DOHH2 (cell line): ENCODE measurements at regions not wholly inside any gene's neighbourhood (a gene's known extent, or its start where the extent isn't known, plus 50 kb on each side); places are given as distances from the start of the nearest gene placed in this dataset.
A peak's percentile ranks its signal among the peaks of the same experiment; 100 is the strongest.

ENCODE experiments used
- H3F3A ChIP-seq: fragments of 200-600 bp; sonication (generic), shearing (Covaris generic); 2 replicates; pipeline ENCODE4 v1.6.0; 2016; ENCODE audit warnings: antibody characterized with exemption, mild to moderate bottlenecking; ENCODE audit not compliant: control insufficient read depth, insufficient read depth
- H3K27ac ChIP-seq: fragments of 200-600 bp; sonication (generic); 2 replicates; pipeline ENCODE4 v1.5.1; 2014; ENCODE audit warnings: low read depth, mild to moderate bottlenecking, low read length, moderate library complexity
- H3K27me3 ChIP-seq: fragments of 200-600 bp; sonication (generic); 2 replicates; pipeline ENCODE4 v1.6.1; 2014; ENCODE audit warnings: mild to moderate bottlenecking, low read length, mixed read lengths; ENCODE audit not compliant: control insufficient read depth
- H3K36me3 ChIP-seq: fragments of 200-600 bp; sonication (generic); 2 replicates; pipeline ENCODE4 v1.6.1; 2014; ENCODE audit warnings: mild to moderate bottlenecking, low read length, moderate library complexity, mixed read lengths; ENCODE audit not compliant: control insufficient read depth
- H3K4me1 ChIP-seq: fragments of 200-600 bp; sonication (generic); 2 replicates; pipeline ENCODE4 v1.6.1; 2014; ENCODE audit warnings: mild to moderate bottlenecking, low read length, mixed read lengths; ENCODE audit not compliant: control insufficient read depth
- H3K4me2 ChIP-seq: fragments of 200-600 bp; sonication (generic); 2 replicates; pipeline ENCODE4 v1.6.0; 2014; ENCODE audit warnings: mild to moderate bottlenecking, low read length, moderate library complexity
- H3K4me3 ChIP-seq: fragments of 200-600 bp; sonication (generic); 2 replicates; pipeline ENCODE4 v1.5.1; 2014; ENCODE audit warnings: mild to moderate bottlenecking, low read length, mixed read lengths
- H3K79me2 ChIP-seq: fragments of 200-600 bp; sonication (generic); 2 replicates; pipeline ENCODE4 v1.6.1; 2014; ENCODE audit warnings: mild to moderate bottlenecking, low read length, mixed read lengths; ENCODE audit not compliant: control insufficient read depth
- H3K9me2 ChIP-seq: fragments of 200-600 bp; sonication (generic); replicated peaks from 2 replicates; pipeline ENCODE4 v1.6.1; 2014; ENCODE audit warnings: mild to moderate bottlenecking, low read length, mixed read lengths; ENCODE audit not compliant: control insufficient read depth
- H3K9me3 ChIP-seq: fragments of 200-600 bp; sonication (generic); 2 replicates; pipeline ENCODE4 v1.6.1; 2014; ENCODE audit warnings: antibody characterized with exemption, low read length, mixed read lengths; ENCODE audit not compliant: control insufficient read depth, insufficient read depth
- H4K20me1 ChIP-seq: fragments of 200-600 bp; sonication (generic); 2 replicates; pipeline ENCODE4 v1.6.0; 2014; ENCODE audit warnings: low read depth, mild to moderate bottlenecking, antibody characterized with exemption, low read length, moderate library complexity; ENCODE audit not compliant: control insufficient read depth, insufficient read depth
- CTCF ChIP-seq: fragments of 200-600 bp; sonication (generic); IDR thresholded peaks from one replicate; pipeline ENCODE4 v1.5.1; 2014; ENCODE audit warnings: antibody characterized with exemption, mild to moderate bottlenecking, low read depth, low read length; ENCODE audit not compliant: poor library complexity, severe bottlenecking
- EZH2phosphoT487 ChIP-seq: fragments of 200-600 bp; sonication (generic); IDR thresholded peaks from 2 replicates; pipeline ENCODE4 v1.6.1; 2017; ENCODE audit warnings: borderline replicate concordance, mild to moderate bottlenecking, antibody characterized with exemption, low read length, moderate library complexity, mixed read lengths

- H3K9me2 ChIP-seq, result no peaks in the 10 kb centered on the region
- no peaks in the 10 kb centered on the region for H3K4me1 ChIP-seq
- no peaks in the 10 kb centered on the region for H3K27me3 ChIP-seq
- TF ChIP-seq CTCF (no peak), EZH2phosphoT487 (no peak)
- H3F3A ChIP-seq, result no peaks in the 10 kb centered on the region
- H4K20me1 ChIP-seq, result no peaks in the 10 kb centered on the region
- no peaks in the 10 kb centered on the region for H3K79me2 ChIP-seq
- H3K4me3 ChIP-seq, result no peak overlapping the region
- H3K4me2 ChIP-seq, result no peak overlapping the region
- no peaks in the 10 kb centered on the region for H3K9me3 ChIP-seq
- no peaks in the 10 kb centered on the region for H3K36me3 ChIP-seq
- H3K27ac ChIP-seq, result no peak overlapping the region
Observed at GRCh38 chr1:103942029-103942428, 192.3 kb downstream of the AMY1C start.

GRCh38 chr1:103945774-103946173 lies 196.1 kb downstream of the AMY1C start:
- H3K79me2 ChIP-seq, result no peaks in the 10 kb centered on the region
- no peaks in the 10 kb centered on the region for H4K20me1 ChIP-seq
- H3K27me3 ChIP-seq, result no peaks in the 10 kb centered on the region
- TF ChIP-seq CTCF (no peak), EZH2phosphoT487 (no peak)
- H3K27ac ChIP-seq, result no peak overlapping the region
- H3K4me2 ChIP-seq, result no peak overlapping the region
- H3K36me3 ChIP-seq, result no peaks in the 10 kb centered on the region
- no peaks in the 10 kb centered on the region for H3K9me3 ChIP-seq
- H3K9me2 ChIP-seq, result no peaks in the 10 kb centered on the region
- no peaks in the 10 kb centered on the region for H3F3A ChIP-seq
- no peak overlapping the region for H3K4me3 ChIP-seq
- H3K4me1 ChIP-seq, result no peaks in the 10 kb centered on the region

DNA sequence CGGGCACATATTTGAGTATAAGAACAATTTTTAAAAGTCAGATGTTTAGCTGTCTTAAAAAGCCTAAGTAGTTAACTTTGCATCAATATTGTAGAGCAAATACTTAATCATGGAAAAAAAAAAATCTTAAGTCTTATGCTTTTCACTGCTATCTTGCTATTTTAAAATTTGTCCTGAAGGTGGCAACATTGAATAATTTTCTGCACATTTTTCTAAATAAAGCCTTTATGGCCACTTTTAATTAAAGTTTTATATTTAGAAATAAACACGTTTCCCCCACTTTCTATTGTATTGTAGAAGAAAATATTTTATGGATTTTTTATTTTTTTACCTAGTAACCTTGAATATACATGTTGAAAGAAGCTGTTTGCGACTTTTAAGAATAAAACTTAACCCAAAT lies 198.8 kb downstream of the AMY1C start:
- Histone ChIP-seq H3K4me3 (no peak overlapping the region), H3K4me2 (no peak overlapping the region), H3K27me3 (no peaks in the 10 kb centered on the region), H3F3A (no peaks in the 10 kb centered on the region), H4K20me1 (no peaks in the 10 kb centered on the region), H3K9me3 (no peaks in the 10 kb centered on the region), H3K4me1 (no peaks in the 10 kb centered on the region), H3K36me3 (no peaks in the 10 kb centered on the region), H3K79me2 (no peaks in the 10 kb centered on the region), H3K9me2 (no peaks in the 10 kb centered on the region), H3K27ac (no peak overlapping the region)
- TF ChIP-seq CTCF, result peak; percentile 26
- TF ChIP-seq EZH2phosphoT487, result no peak

- Histone ChIP-seq H3K27me3 (no peaks in the 10 kb centered on the region), H3K4me2 (no peak overlapping the region), H3F3A (no peaks in the 10 kb centered on the region), H3K9me2 (no peaks in the 10 kb centered on the region), H3K4me1 (no peaks in the 10 kb centered on the region), H4K20me1 (no peaks in the 10 kb centered on the region), H3K4me3 (no peak overlapping the region), H3K27ac (no peak overlapping the region), H3K36me3 (no peaks in the 10 kb centered on the region), H3K79me2 (no peaks in the 10 kb centered on the region), H3K9me3 (no peaks in the 10 kb centered on the region)
- no peak for TF ChIP-seq EZH2phosphoT487
- no peak for TF ChIP-seq CTCF
Observed at GRCh38 chr1:103949779-103950178, 200.1 kb downstream of the AMY1C start.
